ENCODE measurements at regions not wholly inside any gene's neighbourhood (a gene's known extent, or its start where the extent isn't known, plus 50 kb on each side); places are given as distances from the start of the nearest gene placed in this dataset.

- no peaks in the 10 kb centered on the region for H3K9me3 ChIP-seq (ENCODE audit: control insufficient read depth in 2 of 3, insufficient read depth in 1 of 3, low read length in 3 of 3)
- no peak for FAIRE-seq
- peak overlapping the region in 1 of 3 donors; percentile 98 for H3K9ac ChIP-seq (ENCODE audit: low read length in 3 of 3)
- H3K27me3 ChIP-seq (ENCODE audit: control insufficient read depth, insufficient read depth, low read length), result no peaks in the 10 kb centered on the region
- H3K4me1 ChIP-seq (ENCODE audit: control insufficient read depth in 2 of 3, insufficient read depth in 2 of 3, low read depth in 1 of 3, low read length in 3 of 3), result peaks cover 0 to 9% (median 7%) of the 10 kb centered on the region in 3 donors
- TF ChIP-seq CTCF (IDR thresholded peaks at IDR 0.05; ENCODE audit: borderline replicate concordance, extremely low read depth, insufficient read depth), result no peak
- peak overlapping the region in 2 of 3 donors; percentile 87 to 96 for H3K4me3 ChIP-seq (ENCODE audit: low read length in 3 of 3)
- H3K27ac ChIP-seq (ENCODE audit: low read depth in 2 of 2, low read length in 2 of 2), result no peak overlapping the region
- intact Hi-C loops (cut with DNase I), result no loop called here
- H3K36me3 ChIP-seq (ENCODE audit: control insufficient read depth in 2 of 3, insufficient read depth in 3 of 3, low read length in 3 of 3), result no peaks in the 10 kb centered on the region
- DNase-seq, result no peak
These were observed 230.5 kb upstream of the SERP2 start for GRCh38 chr13:44142941-44143665.

- peaks cover 0 to 6% (median 4%) of the 10 kb centered on the region in 3 donors for H3K4me1 ChIP-seq (ENCODE audit: control insufficient read depth in 2 of 3, insufficient read depth in 2 of 3, low read depth in 1 of 3, low read length in 3 of 3)
- H3K27me3 ChIP-seq (ENCODE audit: control insufficient read depth, insufficient read depth, low read length), result no peaks in the 10 kb centered on the region
- FAIRE-seq (no peak), DNase-seq (no peak)
- no peaks in the 10 kb centered on the region for H3K9me3 ChIP-seq (ENCODE audit: control insufficient read depth in 2 of 3, insufficient read depth in 1 of 3, low read length in 3 of 3)
- no peak overlapping the region for H3K4me3 ChIP-seq (ENCODE audit: low read length in 3 of 3)
- H3K9ac ChIP-seq (ENCODE audit: low read length in 3 of 3), result no peak overlapping the region
- H3K36me3 ChIP-seq (ENCODE audit: control insufficient read depth in 2 of 3, insufficient read depth in 3 of 3, low read length in 3 of 3), result no peaks in the 10 kb centered on the region
- no peak for TF ChIP-seq CTCF (IDR thresholded peaks at IDR 0.05; ENCODE audit: borderline replicate concordance, extremely low read depth, insufficient read depth)
- H3K27ac ChIP-seq (ENCODE audit: low read depth in 2 of 2, low read length in 2 of 2), result no peak overlapping the region
- intact Hi-C loops (cut with DNase I), result no loop called here
These were observed 227.5 kb upstream of the SERP2 start for GRCh38 chr13:44146138-44146537.

GRCh38 chr13:44147233-44147632, 226.4 kb upstream of the SERP2 start:
- no peak for TF ChIP-seq CTCF (IDR thresholded peaks at IDR 0.05; ENCODE audit: borderline replicate concordance, extremely low read depth, insufficient read depth)
- H3K27me3 ChIP-seq (ENCODE audit: control insufficient read depth, insufficient read depth, low read length), result no peaks in the 10 kb centered on the region
- FAIRE-seq (no peak), DNase-seq (no peak)
- no peaks in the 10 kb centered on the region for H3K9me3 ChIP-seq (ENCODE audit: control insufficient read depth in 2 of 3, insufficient read depth in 1 of 3, low read length in 3 of 3)
- H3K27ac ChIP-seq (ENCODE audit: low read depth in 2 of 2, low read length in 2 of 2), result no peak overlapping the region
- H3K4me3 ChIP-seq (ENCODE audit: low read length in 3 of 3), result no peak overlapping the region
- H3K36me3 ChIP-seq (ENCODE audit: control insufficient read depth in 2 of 3, insufficient read depth in 3 of 3, low read length in 3 of 3), result no peaks in the 10 kb centered on the region
- intact Hi-C loops (cut with DNase I), result no loop called here
- no peak overlapping the region for H3K9ac ChIP-seq (ENCODE audit: low read length in 3 of 3)
- H3K4me1 ChIP-seq (ENCODE audit: control insufficient read depth in 2 of 3, insufficient read depth in 2 of 3, low read depth in 1 of 3, low read length in 3 of 3), result peaks cover 0 to 2% (median 0%) of the 10 kb centered on the region in 3 donors

All from kidney (tissue), 13 donors.